Hematopoietic multipotent progenitor cell treated with erythropoietin and hydrocortisone succinate and interleukin-3 and kit ligand, for 6 days (in vitro differentiated cells): ENCODE measurements at regions not wholly inside any gene's neighbourhood (a gene's known extent, or its start where the extent isn't known, plus 50 kb on each side); places are given as distances from the start of the nearest gene placed in this dataset.

Experiments
- DNase-seq: peaks from one replicate; pipeline ENCODE4 v3.0.0-alpha.2; 2015

DNA sequence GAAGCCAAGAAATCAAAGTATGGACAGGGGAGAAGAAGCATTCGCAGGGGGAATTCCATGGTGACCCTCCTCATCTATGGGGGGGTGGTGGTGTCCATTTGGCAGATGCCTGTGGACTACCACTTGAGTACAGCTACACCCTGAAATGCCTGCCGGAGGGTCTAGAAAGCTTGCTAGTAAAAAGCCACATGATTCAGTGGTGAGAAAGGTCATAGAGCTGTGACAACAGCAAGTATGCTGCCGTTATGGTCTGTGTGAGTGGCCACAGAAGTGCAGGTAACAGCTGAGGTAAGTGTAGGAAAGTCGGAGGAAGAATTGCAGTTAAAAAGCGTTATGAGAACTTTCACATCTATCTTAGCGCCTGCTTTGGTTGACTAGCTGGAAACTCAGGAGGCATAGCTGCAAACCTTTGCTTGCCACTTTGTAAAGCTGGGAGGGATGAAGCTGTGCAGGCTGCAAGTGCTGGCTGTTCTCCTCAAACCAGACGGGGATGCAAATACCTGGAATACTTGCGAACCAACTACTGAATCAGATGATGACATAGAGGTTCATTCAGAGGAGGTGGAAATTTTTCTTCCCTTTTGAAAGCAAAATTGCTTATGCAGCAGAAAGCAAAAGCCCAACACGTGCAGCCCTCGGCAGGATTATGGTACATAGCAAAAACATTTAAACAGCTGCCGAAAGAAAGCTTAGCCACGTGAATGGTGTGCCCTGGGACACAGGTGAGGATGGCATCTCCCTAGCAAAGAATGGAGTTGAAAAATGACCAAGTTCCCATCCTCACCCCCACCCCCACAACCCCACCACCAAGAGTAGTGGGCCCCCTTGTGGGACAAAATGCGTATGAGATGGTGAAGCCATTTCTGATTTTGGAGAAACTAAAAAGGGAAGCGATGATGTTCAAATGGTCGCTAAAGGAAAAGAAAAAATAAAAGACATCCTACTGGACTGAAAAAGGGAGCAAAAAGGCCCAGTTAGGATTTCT is 287.0 kb downstream of the RERGL start:
- DNase-seq: no peak

DNA sequence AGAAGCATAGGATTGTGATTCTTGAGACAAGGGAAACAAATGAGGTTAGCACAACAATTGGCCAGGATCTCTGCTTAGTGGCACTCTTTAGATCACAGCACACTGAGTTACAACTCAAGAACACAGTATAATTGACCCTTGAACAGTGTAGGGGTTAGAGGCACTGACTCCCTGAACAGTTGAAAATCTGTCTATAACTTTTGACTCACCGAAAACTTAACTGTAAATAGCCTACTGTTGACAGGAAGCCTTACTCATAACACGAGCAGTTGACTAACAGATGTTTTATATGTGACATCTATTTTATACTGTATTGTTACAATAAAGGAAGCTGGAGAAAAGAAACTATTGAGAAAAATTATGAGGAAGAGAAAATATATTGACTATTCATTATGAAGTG is 296.1 kb downstream of the RERGL start:
- no peak for DNase-seq

DNA sequence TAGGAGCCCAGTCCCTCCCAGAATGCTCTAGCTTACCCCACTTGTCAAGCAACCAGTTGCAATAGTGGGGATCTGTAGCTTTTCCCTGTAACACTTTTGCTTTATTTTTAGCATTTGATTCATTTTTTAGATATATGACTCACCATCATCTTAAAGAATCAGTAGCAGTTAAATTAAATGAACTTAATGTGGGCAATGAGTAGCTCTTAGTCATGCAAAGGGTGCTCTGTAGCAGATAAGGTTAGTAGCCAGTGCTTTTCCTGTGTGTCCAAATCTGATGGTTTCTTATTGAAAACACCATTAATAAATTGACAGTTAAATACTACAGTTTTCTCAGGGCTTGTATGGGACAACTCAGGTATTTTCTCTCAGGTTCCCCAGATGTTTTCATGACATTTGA is 311.8 kb downstream of the RERGL start:
- DNase-seq: no peak

DNA sequence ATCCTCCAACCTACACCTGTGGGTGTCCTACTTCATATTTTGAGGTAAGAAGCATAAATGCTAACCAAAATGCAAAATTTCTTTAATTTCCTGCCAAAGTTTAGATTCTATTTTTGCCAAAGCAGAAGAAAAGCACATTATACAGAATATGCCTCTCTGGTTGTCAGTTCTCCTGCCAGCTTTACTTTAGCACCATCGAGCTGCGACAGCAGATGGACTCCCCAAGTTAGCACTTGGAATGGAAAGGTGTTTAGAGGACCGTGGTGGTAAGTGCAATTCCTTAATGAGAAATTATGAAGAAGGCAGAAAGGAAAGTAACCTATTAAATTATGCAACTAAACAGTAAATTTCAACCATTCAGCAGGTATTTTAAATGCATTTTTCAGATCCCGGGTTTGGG is 326.6 kb downstream of the RERGL start:
- no peak for DNase-seq

DNA sequence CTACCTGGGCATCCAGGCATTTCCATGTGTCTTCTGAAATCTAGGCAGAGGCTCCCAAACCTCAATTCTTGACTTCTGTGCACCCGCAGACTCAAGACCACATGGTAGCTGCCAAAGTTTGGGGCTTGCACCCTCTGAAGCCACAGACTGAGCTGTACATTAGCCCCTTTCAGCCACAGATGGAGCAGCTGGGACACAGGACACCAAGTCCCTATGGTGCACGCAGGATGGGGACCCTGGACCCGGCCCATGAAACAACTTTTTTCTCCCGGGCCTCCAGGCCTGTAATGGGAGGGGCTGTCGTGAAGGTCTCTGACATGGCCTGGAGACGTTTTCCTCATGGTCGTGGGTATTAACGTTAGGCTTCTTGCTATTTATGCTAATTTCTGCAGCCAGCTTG is 330.0 kb downstream of the RERGL start:
- DNase-seq: no peak
